Pancreas (tissue), 10 donors: ENCODE measurements at regions not wholly inside any gene's neighbourhood (a gene's known extent, or its start where the extent isn't known, plus 50 kb on each side); places are given as distances from the start of the nearest gene placed in this dataset.

ENCODE experiments used
- ATAC-seq, 4 donors: fragments of 200-7000 bp; cut with Tn5 transposase; one replicate each; pipeline versions ENCODE4 v1.8.0 to v1.9.1; 2020; ENCODE audit warnings: mild to moderate bottlenecking in 4 of 4, moderate library complexity in 4 of 4
- DNase-seq, 6 donors: peaks; one replicate each; pipeline ENCODE4 v3.0.0-alpha.2; 2020
- FAIRE-seq: peaks from 2 replicates; lab custom pipeline; 2012; peaks lifted over from hg19 to GRCh38; lab: Jason Lieb, UNC
- H3K27ac ChIP-seq, 4 donors: fragments of 200-600 bp; sonication (generic); 1 replicate in 3 of 4; 2 replicates in 1 of 4; pipeline versions ENCODE4 v1.5.0 to v1.8.0; 2020
- H3K27me3 ChIP-seq, 4 donors: fragments of 200-600 bp; one replicate each; pipeline ENCODE4 v1.8.0; 2021
- H3K36me3 ChIP-seq, 3 donors: fragments of 200-600 bp; sonication (generic) in 1 of 3; one replicate each; pipeline versions ENCODE4 v1.5.0 to v1.8.0; 2020 to 2021
- H3K4me1 ChIP-seq, 3 donors: fragments of 200-600 bp; one replicate each; pipeline ENCODE4 v1.8.0; 2021
- H3K4me3 ChIP-seq, 4 donors: fragments of 200-600 bp; sonication (generic) in 2 of 4; one replicate each; pipeline versions ENCODE4 v1.5.0 to v1.8.0; 2020 to 2021
- H3K9me3 ChIP-seq, 4 donors: fragments of 200-600 bp; one replicate each; pipeline ENCODE4 v1.8.0; 2021
- CTCF ChIP-seq, 4 donors: fragments of 200-600 bp; sonication (generic) in 3 of 4; IDR thresholded peaks; one replicate each; pipeline versions ENCODE4 v1.5.0 to v1.8.0; 2021; ENCODE audit warnings: antibody characterized with exemption in 4 of 4
- WGBS, 2 donors: extraction: QIAGEN DNeasy Blood & Tissue Kit; methylation state at CpG; one replicate each; pipeline ENCODE4 v1.1.7; 2013; 5-methylcytosine and 5-hydroxymethylcytosine counted together
- intact Hi-C, 3 donors: fragments of 100-400 bp; cut with DNase I; formaldehyde crosslinking; loops; one replicate each; pipeline versions ENCODE4 v1.11.1 to v1.14.2; 2022
- donor health status: healthy with polysubstance abuse.
- donor health status: DM: no; HTN: no; CAD: no; lungs with moderate emphysema.
- donor health status: DM: no; HTN: no; CAD: no.
- donor health status: control.
- donor health status: control.
- donor health status: Bipolar disorder and iron deficiency.
- donor health status: DM: yes; HTN: yes; CAD: no.
- donor health status: DM: no; HTN: no; CAD: no.
- donor health status: DM: no; HTN: no; CAD: no.
- donor health status: DM: yes; HTN: yes; CAD: no.

- FAIRE-seq (no peak), ATAC-seq (no peak)
Observed at GRCh38 chr9:38286357-38286756, 106.1 kb upstream of the ALDH1B1 start.

DNA sequence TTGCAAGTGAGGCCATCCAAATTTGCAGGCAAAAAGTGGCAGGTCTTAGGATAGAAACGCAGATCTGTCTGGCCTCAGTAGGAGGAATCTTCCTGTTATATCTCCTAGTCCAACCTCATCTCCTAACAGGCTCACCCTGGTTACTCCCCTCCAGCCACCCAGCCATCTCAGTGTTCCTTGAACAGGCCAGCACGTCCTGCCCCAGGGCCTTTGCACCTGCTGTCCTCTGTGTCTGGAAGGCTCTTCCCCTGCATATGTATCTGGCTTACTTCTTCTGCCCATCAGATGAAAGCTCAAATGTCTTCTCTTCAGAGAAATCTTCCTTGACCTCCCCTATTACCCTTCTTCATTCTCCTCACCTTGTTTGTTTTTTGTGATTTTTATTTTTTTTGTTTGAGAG lies 107.3 kb upstream of the ALDH1B1 start:
- 42 to 60% methylated on average over 2 of the region's 2 CpGs for WGBS, 2 donors
- no peak overlapping the region for H3K4me3 ChIP-seq
- ATAC-seq (no peak), DNase-seq (no peak), FAIRE-seq (no peak)
- no peaks in the 10 kb centered on the region for H3K4me1 ChIP-seq
- H3K27me3 ChIP-seq: no peaks in the 10 kb centered on the region
- H3K27ac ChIP-seq: no peak overlapping the region
- intact Hi-C loops: no loop called here
- no peaks in the 10 kb centered on the region for H3K9me3 ChIP-seq
- TF ChIP-seq CTCF (IDR thresholded peaks at IDR 0.05): no peak
- no peaks in the 10 kb centered on the region for H3K36me3 ChIP-seq

More at GRCh38 chr9:38286357-38286756, 106.1 kb upstream of the ALDH1B1 start:
- no peaks in the 10 kb centered on the region for H3K27me3 ChIP-seq
- no peak overlapping the region for H3K4me3 ChIP-seq
- TF ChIP-seq CTCF (IDR thresholded peaks at IDR 0.05): no peak
- no peak for DNase-seq
- no peaks in the 10 kb centered on the region for H3K36me3 ChIP-seq
- intact Hi-C loops: no loop called here
- H3K4me1 ChIP-seq: no peaks in the 10 kb centered on the region
- no peak overlapping the region for H3K27ac ChIP-seq
- no peaks in the 10 kb centered on the region for H3K9me3 ChIP-seq

DNA sequence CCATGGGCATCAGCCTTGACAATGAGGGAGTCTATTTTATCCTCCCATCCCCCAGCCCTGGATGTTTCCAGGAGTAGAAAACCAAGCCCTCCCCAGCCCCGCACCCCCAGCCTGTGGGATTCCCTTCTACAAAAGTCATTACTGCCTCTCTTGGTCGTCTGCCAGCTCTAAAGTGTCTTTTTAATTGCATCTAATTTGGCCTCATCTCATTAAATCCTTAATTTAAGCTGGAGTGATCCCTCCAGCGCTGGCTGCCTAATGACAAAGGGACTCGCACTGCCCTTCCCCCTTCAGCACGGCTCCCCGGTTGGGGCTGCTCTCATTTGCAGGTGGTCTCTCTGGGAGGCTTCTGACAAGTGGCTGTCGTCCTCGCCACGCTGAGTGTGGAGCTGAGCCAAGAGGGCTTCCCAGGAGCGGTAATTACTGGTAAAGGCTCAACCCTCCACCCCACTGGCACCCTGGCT lies 107.9 kb upstream of the ALDH1B1 start:
- DNase-seq: no peak
- no peak for ATAC-seq
- Histone ChIP-seq H3K36me3 (no peaks in the 10 kb centered on the region), H3K4me1 (no peaks in the 10 kb centered on the region), H3K4me3 (no peak overlapping the region), H3K9me3 (no peaks in the 10 kb centered on the region), H3K27me3 (no peaks in the 10 kb centered on the region), H3K27ac (no peak overlapping the region)
- intact Hi-C loops: no loop called here
- no peak for TF ChIP-seq CTCF (IDR thresholded peaks at IDR 0.05)
- 88 to 89% methylated on average over 10 of the region's 10 CpGs for WGBS, 2 donors
- FAIRE-seq: no peak

DNA sequence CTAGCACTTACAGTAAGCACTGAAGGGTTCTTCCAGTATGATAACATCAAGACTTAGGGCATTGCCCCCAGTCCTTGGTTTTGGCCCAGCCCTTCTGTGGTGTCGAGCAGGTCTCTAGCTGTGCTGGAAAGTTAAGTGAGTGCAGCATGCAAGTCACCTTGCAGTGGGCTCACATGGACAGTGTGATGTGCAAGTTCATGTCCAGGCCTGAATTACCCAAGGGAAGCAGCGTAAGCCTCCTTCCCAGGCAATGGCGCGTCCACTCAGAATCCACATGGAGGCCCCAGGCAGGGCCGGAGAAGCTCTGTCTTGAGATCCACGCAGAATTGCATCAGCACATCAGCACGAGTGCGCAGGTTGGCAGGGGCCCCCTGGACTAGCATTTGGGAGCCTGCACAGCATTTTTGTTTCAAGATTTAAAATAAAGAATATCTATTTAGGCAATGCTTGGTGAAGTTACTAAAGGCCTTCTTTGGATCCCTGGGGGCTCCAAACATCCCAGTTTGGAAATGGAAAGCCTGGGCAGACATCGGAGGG lies 108.4 kb upstream of the ALDH1B1 start:
- ATAC-seq: no peak
- 87 to 91% methylated on average over 9 of the region's 9 CpGs for WGBS, 2 donors
- FAIRE-seq: no peak

More for the DNA sequence above, 108.4 kb upstream of the ALDH1B1 start:
- no peak for DNase-seq
- no peaks in the 10 kb centered on the region for H3K9me3 ChIP-seq
- no peaks in the 10 kb centered on the region for H3K4me1 ChIP-seq
- H3K36me3 ChIP-seq: no peaks in the 10 kb centered on the region
- intact Hi-C loops: no loop called here
- no peaks in the 10 kb centered on the region for H3K27me3 ChIP-seq
- H3K4me3 ChIP-seq: no peak overlapping the region
- no peak overlapping the region for H3K27ac ChIP-seq
- no peak for TF ChIP-seq CTCF (IDR thresholded peaks at IDR 0.05)
